ENCODE measurements at regions not wholly inside any gene's neighbourhood (a gene's known extent, or its start where the extent isn't known, plus 50 kb on each side); places are given as distances from the start of the nearest gene placed in this dataset.
A peak's percentile ranks its signal among the peaks of the same experiment; 100 is the strongest.
"Not testable (repeated sequence)": the region's sequence is repeated elsewhere in the genome, so short reads cannot be mapped to it uniquely, and the experiment has no call there.

GRCh38 chr6:81901551-81901966 lies 149.1 kb upstream of the TENT5A start:
- no peak for DNase-seq (ENCODE audit: low spot score)

- no peak for DNase-seq (ENCODE audit: low spot score)
Measured at GRCh38 chr6:81900616-81901015, 148.1 kb upstream of the TENT5A start.

- no peak for DNase-seq (ENCODE audit: low spot score)
Measured at GRCh38 chr6:81897793-81898192, 145.3 kb upstream of the TENT5A start.

GRCh38 chr6:81896525-81897503 lies 144.3 kb upstream of the TENT5A start:
- DNase-seq (ENCODE audit: low spot score) = no peak

DNA sequence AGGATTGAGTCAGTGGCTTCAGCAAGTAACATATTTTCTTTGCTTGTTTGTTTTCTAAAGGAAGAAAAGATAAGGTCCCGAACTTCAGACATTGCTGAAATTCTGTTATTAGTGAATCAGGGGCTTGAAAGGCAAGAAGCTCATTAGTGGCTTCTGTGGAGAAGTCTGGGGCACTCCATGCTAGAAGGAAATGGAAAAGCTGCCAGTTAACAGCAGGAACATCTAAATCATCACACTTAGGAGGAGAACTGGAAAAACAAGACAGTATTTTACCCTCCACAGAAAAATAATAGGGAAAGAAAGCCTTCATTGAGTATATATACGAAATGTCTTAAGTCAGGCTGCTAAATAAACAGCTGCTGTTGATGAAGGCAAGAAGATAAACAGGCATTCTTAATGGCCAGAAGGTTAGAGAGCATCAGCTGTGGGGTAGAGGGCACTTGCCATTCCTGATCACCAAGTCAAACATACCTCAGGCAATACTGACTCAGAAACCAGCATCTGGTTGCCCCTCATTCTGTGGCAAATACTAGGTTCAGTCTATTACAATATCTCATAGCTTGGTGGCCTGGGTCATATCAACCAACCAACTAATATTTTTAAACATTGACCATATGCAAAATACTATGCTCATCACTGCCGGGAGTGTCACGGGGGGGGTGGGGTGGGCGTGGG lies 143.2 kb upstream of the TENT5A start:
- no peak for DNase-seq (ENCODE audit: low spot score)

DNA sequence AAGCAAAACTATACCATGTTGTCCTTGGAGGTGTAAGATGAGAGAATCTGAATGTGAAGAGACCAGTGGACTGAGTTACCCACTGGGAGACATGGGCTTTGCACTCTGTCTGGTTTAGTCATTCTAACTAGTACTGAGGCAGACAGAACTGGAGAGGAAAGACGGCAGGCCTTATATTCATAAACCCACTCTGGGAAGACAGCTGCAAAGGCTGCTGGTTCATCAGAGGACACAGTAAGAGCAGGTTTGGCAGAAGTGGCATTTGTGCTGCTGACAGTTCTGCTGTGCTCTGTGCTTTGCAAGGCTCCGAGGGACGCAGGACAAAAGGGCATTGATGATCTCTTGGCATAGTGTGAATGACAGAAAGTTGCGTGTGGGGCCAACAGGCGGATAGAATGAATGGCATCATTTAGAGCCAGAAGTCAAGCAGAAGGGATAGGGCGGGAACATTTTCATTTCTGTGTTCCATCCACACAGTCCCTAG lies 142.3 kb upstream of the TENT5A start:
- DNase-seq (ENCODE audit: low spot score) = no peak

GRCh38 chr6:81894306-81894705 lies 141.8 kb upstream of the TENT5A start:
- no peak for DNase-seq (ENCODE audit: low spot score)

GRCh38 chr6:81892891-81893290 lies 140.4 kb upstream of the TENT5A start:
- DNase-seq (ENCODE audit: low spot score) = no peak

DNA sequence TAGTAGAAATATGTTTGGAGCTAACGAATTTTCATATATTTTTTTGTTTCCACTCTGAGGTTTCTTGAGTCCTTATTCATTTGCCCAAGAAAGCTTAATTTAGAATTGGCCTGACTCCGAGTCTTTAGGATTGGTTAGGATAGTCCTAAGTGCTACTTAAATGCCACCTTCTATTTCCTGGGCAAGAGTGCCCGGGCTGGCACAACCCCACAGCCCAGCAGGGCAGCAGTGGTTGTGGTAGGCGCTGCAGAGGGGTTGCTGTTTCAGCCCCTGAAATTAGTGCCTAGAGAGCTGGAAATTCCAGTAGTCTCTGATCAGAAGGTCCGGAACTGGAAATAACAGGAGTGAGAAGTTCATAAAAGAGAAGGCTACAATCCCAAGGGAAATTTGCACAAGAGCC lies 139.4 kb upstream of the TENT5A start:
- no peak for DNase-seq (ENCODE audit: low spot score)

- DNase-seq (ENCODE audit: low spot score) = no peak
Measured at GRCh38 chr6:81890846-81891245, 138.4 kb upstream of the TENT5A start.

DNA sequence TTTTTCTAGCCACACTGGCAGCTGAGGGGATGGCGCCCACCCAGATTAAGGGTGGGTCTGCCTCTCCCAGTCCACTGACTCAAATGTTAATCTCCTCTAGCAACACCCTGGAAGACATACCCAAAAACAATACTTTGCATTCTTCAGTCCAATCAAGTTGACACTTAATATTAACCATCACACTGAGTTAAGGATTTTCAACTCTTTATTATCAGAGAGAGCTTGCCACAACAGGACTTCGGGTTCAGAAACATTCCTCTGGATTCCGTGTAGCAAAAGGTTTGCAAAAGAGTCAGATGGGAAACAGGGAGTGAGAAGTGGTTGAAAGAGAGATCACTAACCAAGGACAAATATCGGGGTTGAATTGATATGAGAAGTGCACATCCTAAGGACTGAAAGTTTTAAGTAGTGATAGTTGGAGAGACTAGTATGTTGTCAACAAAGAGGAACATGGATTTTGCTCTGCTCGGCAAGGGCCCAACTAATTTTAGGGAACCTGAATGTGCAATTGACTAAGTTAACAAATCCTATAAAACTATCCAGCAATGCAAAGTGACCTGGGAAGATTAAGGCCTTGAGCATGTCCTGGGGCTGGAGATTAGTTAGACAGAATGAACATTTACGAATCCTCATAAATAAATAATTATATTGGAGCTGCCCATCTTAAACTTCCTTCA lies 137.0 kb upstream of the TENT5A start:
- no peak for DNase-seq (ENCODE audit: low spot score)

- DNase-seq (ENCODE audit: low spot score) = not testable (repeated sequence)
Measured at GRCh38 chr6:81886909-81887308, 134.4 kb upstream of the TENT5A start.

- DNase-seq (ENCODE audit: low spot score) = no peak
Measured at GRCh38 chr6:81886157-81886556, 133.7 kb upstream of the TENT5A start.

DNA sequence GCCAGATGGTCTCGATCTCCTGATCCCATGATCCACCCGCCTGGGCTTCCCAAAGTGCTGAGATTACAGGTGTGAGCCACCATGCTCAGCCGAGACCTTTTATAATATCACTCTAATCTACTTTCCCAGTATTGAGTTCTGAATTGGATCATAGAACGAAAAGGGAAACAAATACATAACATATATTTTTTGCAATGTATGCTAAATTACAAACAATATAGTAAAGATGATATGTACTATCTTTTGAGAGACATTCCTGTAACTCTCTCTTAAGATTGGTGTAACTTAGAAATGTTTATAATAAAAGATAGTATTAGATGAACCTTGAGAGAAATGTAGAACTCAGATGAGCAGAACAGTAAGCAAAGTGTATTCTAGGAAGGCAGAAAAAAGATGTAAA lies 129.2 kb upstream of the TENT5A start:
- no peak for DNase-seq (ENCODE audit: low spot score)

GRCh38 chr6:81878479-81878878 lies 126.0 kb upstream of the TENT5A start:
- no peak for DNase-seq (ENCODE audit: low spot score)

DNA sequence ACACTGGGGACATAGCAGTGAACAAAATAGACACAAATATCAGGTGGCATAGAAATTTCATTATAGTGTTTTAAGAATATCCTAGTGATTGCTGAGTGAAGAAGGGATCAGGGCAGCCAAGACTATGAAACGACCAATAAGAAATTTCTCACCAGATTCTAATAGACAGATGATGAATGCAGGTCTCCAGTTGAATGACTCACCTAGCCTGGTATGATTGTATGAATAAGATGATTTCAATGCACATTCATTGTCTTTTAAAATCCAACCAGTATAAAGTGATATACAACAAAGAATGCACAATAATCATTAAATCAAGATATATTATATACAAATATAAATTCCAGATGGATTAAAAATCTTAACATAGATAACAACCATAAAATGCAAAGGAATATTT lies 124.5 kb upstream of the TENT5A start:
- DNase-seq (ENCODE audit: low spot score) = peak; percentile 7

DNA sequence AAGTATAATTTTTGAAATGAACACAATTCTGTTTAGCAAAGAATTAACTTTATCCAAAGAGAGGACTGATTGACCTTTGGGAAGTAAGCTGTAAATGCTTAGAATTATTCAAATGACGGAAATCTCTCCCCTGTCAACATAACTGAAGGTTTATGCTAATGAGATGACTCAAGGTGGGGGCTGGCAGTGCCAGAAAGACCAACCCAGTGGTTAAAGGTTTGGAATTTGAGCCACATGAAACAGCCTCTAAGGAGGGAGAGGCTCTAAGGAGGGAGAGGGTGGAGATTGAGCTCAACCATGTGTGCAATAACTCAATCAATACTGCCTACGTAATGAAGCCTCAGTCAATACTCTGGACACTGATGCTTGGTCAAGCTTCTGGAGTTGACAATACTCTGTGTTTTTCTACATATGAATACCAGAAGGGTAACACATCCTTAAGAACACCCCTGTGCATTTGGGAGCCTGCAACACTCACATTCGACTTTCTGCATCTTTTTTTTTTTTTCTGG lies 123.4 kb upstream of the TENT5A start:
- DNase-seq (ENCODE audit: low spot score) = no peak

- not testable (repeated sequence) for DNase-seq (ENCODE audit: low spot score)
Measured at GRCh38 chr6:81869749-81870508, 117.4 kb upstream of the TENT5A start.

GRCh38 chr6:81865712-81866111 lies 113.2 kb upstream of the TENT5A start:
- no peak for DNase-seq (ENCODE audit: low spot score)

DNA sequence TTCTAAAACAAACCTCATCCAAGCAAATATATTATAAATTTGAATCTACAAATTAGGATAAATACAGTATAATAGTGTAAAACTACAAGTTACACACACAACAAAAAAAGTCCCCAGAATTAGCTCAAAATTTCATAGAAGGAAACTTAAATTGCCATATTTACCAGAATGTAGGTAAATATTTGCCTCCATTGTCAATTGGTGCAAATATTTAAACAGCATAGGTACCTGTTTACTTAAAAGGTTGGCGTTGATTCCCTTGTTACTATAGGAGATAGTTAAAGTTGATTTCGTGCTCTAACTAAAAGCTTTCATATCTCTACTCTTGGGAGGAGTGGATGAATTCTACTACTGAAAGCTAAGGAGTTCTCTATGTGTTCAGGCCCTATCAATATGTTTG lies 111.6 kb upstream of the TENT5A start:
- DNase-seq (ENCODE audit: low spot score) = no peak

- no peak for DNase-seq (ENCODE audit: low spot score)
Measured at GRCh38 chr6:81863123-81863522, 110.6 kb upstream of the TENT5A start.

- DNase-seq (ENCODE audit: low spot score) = no peak
Measured at GRCh38 chr6:81861281-81861680, 108.8 kb upstream of the TENT5A start.
